Gastroesophageal sphincter (tissue), 2 donors: ENCODE measurements at regions not wholly inside any gene's neighbourhood (a gene's known extent, or its start where the extent isn't known, plus 50 kb on each side); places are given as distances from the start of the nearest gene placed in this dataset.

Experiments
- EP300 ChIP-seq: sonication (generic); formaldehyde crosslinking; IDR thresholded peaks from one replicate; pipeline ENCODE4 v1.6.1; 2017; ENCODE audit warnings: antibody characterized with exemption, mild to moderate bottlenecking
- POLR2AphosphoS5 ChIP-seq: sonication (generic); formaldehyde crosslinking; IDR thresholded peaks from one replicate; pipeline ENCODE4 v1.6.1; 2017; ENCODE audit warnings: antibody characterized with exemption

- TF ChIP-seq EP300 = no peak
- no peak for TF ChIP-seq POLR2AphosphoS5
These were observed 1310.8 kb upstream of the AGA start for GRCh38 chr4:178752954-178753525.
